H1 (cell line): ENCODE measurements at regions not wholly inside any gene's neighbourhood (a gene's known extent, or its start where the extent isn't known, plus 50 kb on each side); places are given as distances from the start of the nearest gene placed in this dataset.

Experiments used
- CTCF ChIA-PET: fragments of 300-600 bp; sonication (Branson Sonifier 250); formaldehyde crosslinking; loops from one replicate; lab custom pipeline; 2021; ENCODE audit not compliant: partially characterized antibody; lab: Charles Lee
- POLR2A ChIA-PET: fragments of 300-600 bp; sonication (Branson Sonifier 250); formaldehyde crosslinking; loops from one replicate; lab custom pipeline; 2021; ENCODE audit warnings: inconsistent platforms; ENCODE audit not compliant: partially characterized antibody; lab: Charles Lee
- DNase-seq, 2 experiments: peaks; one replicate each; pipeline versions ENCODE4 v3.0.0 to v3.0.0-alpha.2; 2010 to 2022; ENCODE audit warnings: low spot score in 2 of 2, low read depth in 1 of 2, mixed read lengths in 1 of 2
- FAIRE-seq: peaks from 2 replicates; lab custom pipeline; 2011; peaks lifted over from hg19 to GRCh38; lab: Jason Lieb, UNC
- H2AFZ ChIP-seq: 2 replicates; pipeline ENCODE4 v1.8.1; 2012; ENCODE audit warnings: low read length, inconsistent platforms
- H2AK5ac ChIP-seq: 2 replicates; pipeline ENCODE4 v1.6.1; 2013; ENCODE audit warnings: low read depth, low read length
- H2BK120ac ChIP-seq: replicated peaks from 2 replicates; pipeline ENCODE3; 2013; ENCODE audit warnings: low read depth, low read length, inconsistent platforms
- H2BK12ac ChIP-seq: 2 replicates; pipeline ENCODE4 v1.6.1; 2013; ENCODE audit warnings: low read depth, low read length
- H2BK15ac ChIP-seq: 2 replicates; pipeline ENCODE4 v1.6.1; 2013; ENCODE audit warnings: low read length
- H2BK20ac ChIP-seq: 2 replicates; pipeline ENCODE4 v1.6.1; 2013; ENCODE audit warnings: low read length
- H2BK5ac ChIP-seq: 2 replicates; pipeline ENCODE4 v1.6.1; 2013; ENCODE audit warnings: low read depth, low read length
- H3K14ac ChIP-seq: 2 replicates; pipeline ENCODE4 v1.6.1; 2013; ENCODE audit warnings: inconsistent platforms; ENCODE audit not compliant: insufficient read length
- H3K18ac ChIP-seq: 2 replicates; pipeline ENCODE4 v1.6.1; 2013; ENCODE audit warnings: low read length; ENCODE audit errors: extremely low read depth
- H3K23ac ChIP-seq: 2 replicates; pipeline ENCODE4 v1.6.1; 2013; ENCODE audit warnings: inconsistent platforms; ENCODE audit not compliant: insufficient read length
- H3K23me2 ChIP-seq: 2 replicates; pipeline ENCODE4 v1.6.1; 2013; ENCODE audit warnings: low read depth, low read length
- H3K27ac ChIP-seq: 2 replicates; pipeline ENCODE4 v1.6.1; 2011; ENCODE audit warnings: low read depth, low read length, inconsistent platforms
- H3K27me3 ChIP-seq, 4 experiments: replicated peaks in 1 of 4; 1 replicate in 1 of 4; 2 replicates in 3 of 4; pipeline versions ENCODE4 v1.6.1 to v1.8.1; 2011 to 2013; ENCODE audit warnings: low read length in 3 of 4, mild to moderate bottlenecking in 3 of 4, inconsistent platforms in 2 of 4, mixed read lengths in 2 of 4, moderate library complexity in 1 of 4; ENCODE audit not compliant: control insufficient read depth in 3 of 4, insufficient read depth in 3 of 4; ENCODE audit errors: extremely low read depth in 1 of 4
- H3K36me3 ChIP-seq, 4 experiments: 2 replicates each; pipeline versions ENCODE4 v1.6.1 to v1.8.1; 2011 to 2013; ENCODE audit warnings: mild to moderate bottlenecking in 4 of 4, low read length in 3 of 4, moderate library complexity in 2 of 4, control low read depth in 1 of 4, inconsistent platforms in 1 of 4; ENCODE audit not compliant: insufficient read depth in 4 of 4, control insufficient read depth in 2 of 4
- H3K4ac ChIP-seq: replicated peaks from 2 replicates; pipeline ENCODE3; 2013; ENCODE audit warnings: low read length, low read depth, mixed read lengths, inconsistent platforms; ENCODE audit not compliant: insufficient read length
- H3K4me1 ChIP-seq, 4 experiments: replicated peaks in 1 of 4; 1 replicate in 1 of 4; 2 replicates in 3 of 4; pipeline versions ENCODE4 v1.6.1 to v1.8.1; 2011 to 2013; ENCODE audit warnings: low read length in 3 of 4, inconsistent platforms in 2 of 4, mixed read lengths in 1 of 4; ENCODE audit not compliant: insufficient read depth in 4 of 4, control insufficient read depth in 3 of 4
- H3K4me2 ChIP-seq, 2 experiments: 2 replicates each; pipeline versions ENCODE4 v1.6.1 to v1.8.1; 2011 to 2013; ENCODE audit warnings: low read depth in 2 of 2, low read length in 2 of 2, control low read depth in 1 of 2, inconsistent platforms in 1 of 2, mild to moderate bottlenecking in 1 of 2; ENCODE audit not compliant: insufficient read depth in 1 of 2
- H3K4me3 ChIP-seq, 4 experiments: fragments of 200-600, 300-600 bp in 1 of 4; sonication (generic), shearing (Covaris generic), sonication (Bioruptor Twin) in 1 of 4; 2 replicates each; pipeline versions ENCODE4 v1.5.1 to v1.8.1; 2011 to 2016; ENCODE audit warnings: low read length in 4 of 4, low read depth in 3 of 4, control low read depth in 2 of 4, inconsistent platforms in 2 of 4, mild to moderate bottlenecking in 2 of 4, mixed read lengths in 1 of 4, moderate library complexity in 1 of 4; ENCODE audit not compliant: insufficient read depth in 2 of 4; ENCODE audit errors: extremely low read depth in 1 of 4
- H3K56ac ChIP-seq: replicated peaks from 2 replicates; pipeline ENCODE3; 2013; ENCODE audit warnings: low read depth, mild to moderate bottlenecking, mixed read lengths, low read length, inconsistent platforms; ENCODE audit not compliant: insufficient read length
- H3K79me1 ChIP-seq: 2 replicates; pipeline ENCODE4 v1.6.1; 2013; ENCODE audit warnings: low read depth, low read length, control low read depth
- H3K79me2 ChIP-seq, 2 experiments: 2 replicates each; pipeline versions ENCODE4 v1.6.1 to v1.8.1; 2012 to 2013; ENCODE audit warnings: low read length in 2 of 2, mild to moderate bottlenecking in 2 of 2, inconsistent platforms in 1 of 2; ENCODE audit not compliant: insufficient read depth in 2 of 2, control insufficient read depth in 1 of 2
- H3K9ac ChIP-seq, 4 experiments: replicated peaks in 1 of 4; 1 replicate in 1 of 4; 2 replicates in 3 of 4; pipeline versions ENCODE4 v1.6.1 to v1.8.1; 2011 to 2013; ENCODE audit warnings: low read depth in 3 of 4, low read length in 3 of 4, control low read depth in 2 of 4, mild to moderate bottlenecking in 2 of 4, moderate library complexity in 2 of 4, inconsistent platforms in 1 of 4; ENCODE audit errors: extremely low read depth in 1 of 4
- H3K9me3 ChIP-seq, 2 experiments: 2 replicates each; pipeline versions ENCODE4 v1.6.1 to v1.8.1; 2012 to 2013; ENCODE audit warnings: mild to moderate bottlenecking in 2 of 2, moderate library complexity in 2 of 2, control low read depth in 1 of 2, inconsistent platforms in 1 of 2, low read depth in 1 of 2, low read length in 1 of 2, mixed read lengths in 1 of 2; ENCODE audit not compliant: insufficient read depth in 2 of 2
- H4K20me1 ChIP-seq, 2 experiments: replicated peaks in 1 of 2; 2 replicates each; pipeline versions ENCODE3 to v1.8.1; 2011 to 2013; ENCODE audit warnings: inconsistent platforms in 2 of 2, low read length in 2 of 2, mild to moderate bottlenecking in 1 of 2; ENCODE audit not compliant: insufficient read depth in 2 of 2, control insufficient read depth in 1 of 2
- H4K5ac ChIP-seq: 2 replicates; pipeline ENCODE4 v1.6.1; 2013; ENCODE audit warnings: low read length, low read depth, mixed read lengths, inconsistent platforms; ENCODE audit not compliant: insufficient read length
- H4K8ac ChIP-seq: 2 replicates; pipeline ENCODE4 v1.8.0; 2013; ENCODE audit warnings: mild to moderate bottlenecking, moderate library complexity, low read length, inconsistent platforms; ENCODE audit not compliant: insufficient read depth; ENCODE audit errors: extremely low read depth
- H4K91ac ChIP-seq: replicated peaks from 2 replicates; pipeline ENCODE3; 2013; ENCODE audit warnings: low read length, mixed read lengths, inconsistent platforms; ENCODE audit not compliant: insufficient read length
- CHD2 ChIP-seq: IDR thresholded peaks from 2 replicates; pipeline ENCODE4 v1.6.1; 2012; ENCODE audit warnings: low read length, improper control_type of control experiment
- CTBP2 ChIP-seq: IDR thresholded peaks from 2 replicates; pipeline ENCODE4 v1.7.0; 2011; ENCODE audit warnings: borderline replicate concordance, mild to moderate bottlenecking, moderate library complexity, mixed read lengths, low read length; ENCODE audit not compliant: insufficient read depth, insufficient read length
- CTCF ChIP-seq, 3 experiments: IDR thresholded peaks; 1 replicate in 2 of 3; 2 replicates in 1 of 3; pipeline versions ENCODE4 v1.5.1 to v1.6.1; 2011; ENCODE audit warnings: low read length in 3 of 3, mild to moderate bottlenecking in 3 of 3, inconsistent platforms in 2 of 3, low read depth in 1 of 3, moderate library complexity in 1 of 3; ENCODE audit not compliant: insufficient read depth in 1 of 3; ENCODE audit errors: control extremely low read depth in 1 of 3
- GABPA ChIP-seq: IDR thresholded peaks from 2 replicates; pipeline ENCODE4 v1.6.1; 2011; ENCODE audit warnings: mild to moderate bottlenecking, low read length, moderate library complexity, borderline replicate concordance; ENCODE audit not compliant: insufficient read depth
- HDAC6 ChIP-seq: IDR thresholded peaks from one replicate; pipeline ENCODE4 v1.7.1; 2012; ENCODE audit warnings: low read depth, mild to moderate bottlenecking, inconsistent platforms, low read length, moderate library complexity
- JUND ChIP-seq: IDR thresholded peaks from 2 replicates; pipeline ENCODE4 v1.6.1; 2011; ENCODE audit warnings: mild to moderate bottlenecking, improper control_type of control experiment, low read length
- MAFK ChIP-seq: IDR thresholded peaks from 2 replicates; pipeline ENCODE4 v1.6.1; 2012; ENCODE audit warnings: low read depth, mild to moderate bottlenecking, improper control_type of control experiment, low read length
- NRF1 ChIP-seq: IDR thresholded peaks from 2 replicates; pipeline ENCODE4 v1.6.1; 2011; ENCODE audit warnings: mild to moderate bottlenecking, low read depth, low read length, improper control_type of control experiment
- RBBP5 ChIP-seq: IDR thresholded peaks from 2 replicates; pipeline ENCODE4 v1.7.1; 2012; ENCODE audit warnings: low read depth, mild to moderate bottlenecking, inconsistent platforms, low read length, moderate library complexity, borderline replicate concordance
- WGBS, 2 experiments: shearing (Covaris generic) in 1 of 2; methylation state at CpG; one replicate each; pipeline versions ENCODE4 v1.1.6 to v1.1.7; 2013 to 2015; ENCODE audit warnings: low lambda C conversion rate in 2 of 2, mixed read lengths in 2 of 2, inconsistent platforms in 1 of 2, low coverage in 1 of 2, missing lambda C conversion rate in 1 of 2; ENCODE audit not compliant: insufficient replicate concordance in 2 of 2, insufficient coverage in 1 of 2, insufficient read length in 1 of 2; ENCODE audit errors: extremely low coverage in 1 of 2, missing lambda C conversion rate in 1 of 2; 5-methylcytosine and 5-hydroxymethylcytosine counted together

DNA sequence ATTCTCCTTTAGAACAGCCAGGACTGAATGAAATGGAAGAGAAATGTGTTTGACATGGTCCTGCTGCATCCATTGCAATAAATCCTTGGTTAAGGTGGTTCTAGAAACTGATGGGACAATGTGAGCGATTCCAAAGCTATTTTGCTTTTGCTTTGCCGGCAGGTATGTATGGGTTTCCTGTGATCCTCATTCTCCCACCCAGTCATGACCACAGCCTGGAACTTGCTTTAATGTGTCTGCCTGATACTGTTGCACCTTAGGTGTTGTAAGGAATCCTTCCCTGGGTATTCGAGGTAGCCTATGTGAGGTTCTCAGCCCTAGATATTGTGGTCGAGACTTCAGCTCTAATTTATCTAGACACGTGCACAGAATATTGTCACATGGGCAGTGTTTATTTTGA, 86.1 kb downstream of the ZNF518B start:
- H4K5ac ChIP-seq, result no peak overlapping the region
- FAIRE-seq (no peak), DNase-seq (no peak)
- H3K18ac ChIP-seq, result no peak overlapping the region
- no peak for TF ChIP-seq JUND
- TF ChIP-seq RBBP5, result no peak
- TF ChIP-seq MAFK, result no peak
- no peak for TF ChIP-seq CHD2
- TF ChIP-seq CTCF (IDR thresholded peaks at IDR 0.05; ENCODE audit: control extremely low read depth in 1 of 3, insufficient read depth in 1 of 3, low read depth in 1 of 3, low read length in 3 of 3), result no peak
- TF ChIP-seq GABPA, result no peak
- no peak for TF ChIP-seq NRF1
- TF ChIP-seq CTBP2, result no peak
- no peak for TF ChIP-seq HDAC6
- H4K20me1 ChIP-seq, result no peaks in the 10 kb centered on the region
- ChIA-PET CTCF (interaction anchor here (1.2 kb wide), 1 partner anchor 33 kb away, joined by 3 read pairs; no protein-coding TSS in a partner anchor), POLR2A (interaction anchor here (1.0 kb wide), 1 partner anchor 254 kb away, joined by 3 read pairs; no protein-coding TSS in a partner anchor)
- no peak overlapping the region for H2AFZ ChIP-seq
- no peaks in the 10 kb centered on the region for H3K79me1 ChIP-seq
- no peak overlapping the region for H2AK5ac ChIP-seq
- H3K36me3 ChIP-seq, result no peaks in the 10 kb centered on the region
- no peaks in the 10 kb centered on the region for H3K79me2 ChIP-seq
- no peak overlapping the region for H4K91ac ChIP-seq
- no peak overlapping the region for H4K8ac ChIP-seq
- no peak overlapping the region for H2BK20ac ChIP-seq
- no peaks in the 10 kb centered on the region for H3K9me3 ChIP-seq
- H3K27me3 ChIP-seq, result no peaks in the 10 kb centered on the region
- no peak overlapping the region for H2BK12ac ChIP-seq
- no peak overlapping the region for H3K56ac ChIP-seq
- WGBS, 2 experiments, result 86% methylated on average over 5 of the region's 5 CpGs; no CpG with 5 or more reads in 1 of the 2 experiments
- H2BK120ac ChIP-seq, result no peak overlapping the region
- H3K4me3 ChIP-seq, result no peak overlapping the region
- H3K4me2 ChIP-seq, result no peak overlapping the region
- H2BK15ac ChIP-seq, result no peak overlapping the region
- no peak overlapping the region for H3K23ac ChIP-seq
- no peaks in the 10 kb centered on the region; a peak in 1 of 7 replicates for H3K4me1 ChIP-seq
- H3K27ac ChIP-seq, result no peak overlapping the region
- no peak overlapping the region for H2BK5ac ChIP-seq
- peak overlapping the region in 1 of 4 experiments; percentile 34; a peak in 1 of 7 replicates for H3K9ac ChIP-seq
- no peak overlapping the region for H3K4ac ChIP-seq
- no peaks in the 10 kb centered on the region for H3K23me2 ChIP-seq
- no peak overlapping the region for H3K14ac ChIP-seq
